ENCODE measurements at regions not wholly inside any gene's neighbourhood (a gene's known extent, or its start where the extent isn't known, plus 50 kb on each side); places are given as distances from the start of the nearest gene placed in this dataset.

DNA sequence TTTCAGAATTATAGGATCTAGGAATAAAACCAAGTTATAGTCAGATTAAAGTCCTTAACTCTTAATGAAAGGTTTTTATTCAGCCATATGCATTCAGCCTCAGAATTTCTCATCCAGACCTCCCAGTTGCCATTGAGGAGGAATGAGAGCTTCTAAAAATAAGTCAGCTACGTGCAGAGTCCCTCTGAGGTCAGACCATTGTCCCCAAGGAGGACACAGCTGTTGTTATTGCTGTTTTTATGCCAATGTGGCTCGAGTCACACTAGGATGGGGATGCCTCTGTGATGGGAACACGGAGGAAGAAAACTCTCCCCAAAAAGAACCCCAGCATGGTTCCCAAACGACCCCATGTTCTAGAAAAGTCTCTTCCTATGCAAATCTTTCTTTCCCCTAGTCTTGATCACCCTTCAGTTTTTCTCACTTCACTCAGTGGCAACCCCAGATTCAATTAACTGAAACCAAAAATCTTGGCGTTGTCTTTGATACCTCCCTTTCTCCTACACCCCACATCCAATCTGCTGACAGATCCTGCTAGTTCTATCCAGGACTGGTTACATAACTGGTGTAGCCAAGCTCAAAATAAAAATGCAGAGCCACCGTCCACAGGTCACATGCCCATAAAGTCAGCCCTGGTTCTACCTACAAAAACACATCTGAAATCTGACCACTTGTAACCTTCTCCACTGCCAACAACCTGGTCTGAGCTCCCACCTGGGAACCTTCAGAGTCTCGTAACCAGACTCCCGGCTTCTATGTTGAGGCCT, 138.2 kb upstream of the ERCC4 start:
- Histone ChIP-seq H3K36me3 (no peaks in the 10 kb centered on the region), H3K27ac (no peak overlapping the region), H3K9me3 (peaks cover 0 to 10% of the 10 kb centered on the region in 2 donors), H3K4me3 (no peak overlapping the region), H3K27me3 (no peaks in the 10 kb centered on the region), H3K4me1 (no peaks in the 10 kb centered on the region)
- DNase-seq (ENCODE audit: low spot score), result no peak
- no peak for TF ChIP-seq CTCF (IDR thresholded peaks at IDR 0.05)

DNA sequence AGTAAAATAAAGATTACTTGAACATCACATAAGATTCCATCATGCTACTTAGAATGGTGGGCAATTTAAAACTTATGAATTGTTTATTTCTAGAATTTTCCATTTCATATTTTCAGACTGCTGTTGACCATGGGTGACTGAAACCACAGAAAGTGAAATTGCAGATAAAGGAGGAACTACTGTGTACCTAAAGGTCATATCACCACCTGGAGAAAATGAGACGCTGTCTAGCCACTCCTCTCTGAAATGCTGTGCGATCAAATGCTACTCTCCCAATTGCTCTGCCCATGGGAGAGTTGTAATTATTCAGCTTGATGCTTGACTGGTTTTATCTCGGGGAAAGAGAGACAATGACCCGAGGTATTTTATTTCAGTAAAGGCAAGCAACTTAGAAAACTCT, 128.9 kb upstream of the ERCC4 start:
- Histone ChIP-seq H3K36me3 (no peaks in the 10 kb centered on the region), H3K27me3 (no peaks in the 10 kb centered on the region), H3K9me3 (no peaks in the 10 kb centered on the region), H3K4me1 (peaks cover 0 to 11% of the 10 kb centered on the region in 2 donors), H3K27ac (no peak overlapping the region), H3K4me3 (no peak overlapping the region)
- DNase-seq (ENCODE audit: low spot score), result no peak
- no peak for TF ChIP-seq CTCF (IDR thresholded peaks at IDR 0.05)

DNA sequence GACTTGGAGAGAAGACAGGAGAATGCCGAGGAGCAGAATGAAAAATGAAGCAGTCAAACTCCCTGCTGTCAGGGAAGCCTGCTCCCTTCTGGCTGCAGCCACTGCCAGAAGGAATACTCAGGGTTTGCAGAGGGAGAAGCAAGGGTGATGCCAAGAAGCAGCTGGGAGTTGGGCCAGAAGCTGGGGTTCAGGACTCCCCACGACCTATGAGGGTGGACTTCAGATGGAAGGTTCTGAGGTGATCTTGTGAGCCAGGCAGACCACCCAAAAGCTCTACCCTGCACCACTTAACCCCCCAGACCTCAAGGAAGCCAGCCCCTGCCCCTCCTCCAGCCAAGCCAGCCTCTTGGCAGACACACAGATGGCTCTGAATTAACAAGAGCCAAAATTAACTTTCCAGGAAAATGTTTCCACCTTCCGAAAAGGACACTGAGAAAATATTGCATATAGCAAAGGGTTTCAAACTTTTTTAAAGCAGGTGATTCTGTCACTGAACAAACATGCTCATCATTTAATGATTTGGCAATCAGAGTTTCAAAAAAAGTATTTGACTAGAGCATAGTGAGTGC, 126.0 kb upstream of the ERCC4 start:
- H3K9me3 ChIP-seq, result no peaks in the 10 kb centered on the region
- no peak overlapping the region for H3K27ac ChIP-seq
- no peak for TF ChIP-seq CTCF (IDR thresholded peaks at IDR 0.05)
- DNase-seq (ENCODE audit: low spot score), result no peak
- H3K4me3 ChIP-seq, result no peak overlapping the region
- peaks cover 0 to 11% of the 10 kb centered on the region in 2 donors for H3K4me1 ChIP-seq
- no peaks in the 10 kb centered on the region for H3K27me3 ChIP-seq
- H3K36me3 ChIP-seq, result no peaks in the 10 kb centered on the region

- no peak for TF ChIP-seq CTCF (IDR thresholded peaks at IDR 0.05)
- Histone ChIP-seq H3K4me1 (peaks cover 0 to 11% of the 10 kb centered on the region in 2 donors), H3K36me3 (no peaks in the 10 kb centered on the region), H3K27ac (no peak overlapping the region), H3K27me3 (no peaks in the 10 kb centered on the region), H3K9me3 (no peaks in the 10 kb centered on the region), H3K4me3 (no peak overlapping the region)
- DNase-seq (ENCODE audit: low spot score), result no peak
Observed at GRCh38 chr16:13795131-13795530, 124.8 kb upstream of the ERCC4 start.

GRCh38 chr16:13797718-13798117, 122.2 kb upstream of the ERCC4 start:
- no peaks in the 10 kb centered on the region for H3K9me3 ChIP-seq
- TF ChIP-seq CTCF (IDR thresholded peaks at IDR 0.05), result no peak
- peaks cover 0 to 11% of the 10 kb centered on the region in 2 donors for H3K4me1 ChIP-seq
- no peak for DNase-seq (ENCODE audit: low spot score)
- no peak overlapping the region for H3K27ac ChIP-seq
- H3K27me3 ChIP-seq, result no peaks in the 10 kb centered on the region
- no peaks in the 10 kb centered on the region for H3K36me3 ChIP-seq
- no peak overlapping the region for H3K4me3 ChIP-seq

All from right atrium auricular region (tissue), 2 donors.